ENCODE measurements at regions not wholly inside any gene's neighbourhood (a gene's known extent, or its start where the extent isn't known, plus 50 kb on each side); places are given as distances from the start of the nearest gene placed in this dataset.

DNA sequence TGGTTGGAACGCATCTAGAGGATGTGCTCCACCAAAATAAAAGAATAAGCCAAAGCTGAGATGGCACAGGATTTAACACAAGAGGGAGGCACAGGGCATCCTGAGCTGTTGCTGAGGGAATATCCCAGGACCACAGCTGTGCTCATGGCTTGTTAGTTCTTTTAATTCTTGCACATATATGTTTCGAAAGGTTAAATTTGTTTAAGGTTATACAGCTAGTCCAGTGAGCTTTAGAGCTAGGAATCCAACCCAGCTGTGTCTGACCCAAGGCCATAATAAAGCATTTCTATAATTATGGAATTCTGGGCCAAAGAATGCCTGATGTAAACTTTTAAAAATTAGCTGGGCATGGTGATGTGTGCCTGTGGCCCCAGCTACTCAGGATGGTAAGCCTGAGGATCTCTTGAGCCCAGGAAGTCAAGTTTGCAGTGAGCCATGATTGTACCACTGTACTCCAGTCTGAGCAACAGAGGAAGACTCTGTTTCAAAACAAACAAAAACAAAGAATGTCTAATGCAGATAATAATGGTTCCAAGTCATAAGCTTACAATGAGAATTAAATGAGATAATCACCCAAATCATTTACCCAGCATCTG is 66.4 kb upstream of the CCBE1 start:
- H3K27ac ChIP-seq, result no peak overlapping the region
- H3K4me3 ChIP-seq, result no peak overlapping the region

DNA sequence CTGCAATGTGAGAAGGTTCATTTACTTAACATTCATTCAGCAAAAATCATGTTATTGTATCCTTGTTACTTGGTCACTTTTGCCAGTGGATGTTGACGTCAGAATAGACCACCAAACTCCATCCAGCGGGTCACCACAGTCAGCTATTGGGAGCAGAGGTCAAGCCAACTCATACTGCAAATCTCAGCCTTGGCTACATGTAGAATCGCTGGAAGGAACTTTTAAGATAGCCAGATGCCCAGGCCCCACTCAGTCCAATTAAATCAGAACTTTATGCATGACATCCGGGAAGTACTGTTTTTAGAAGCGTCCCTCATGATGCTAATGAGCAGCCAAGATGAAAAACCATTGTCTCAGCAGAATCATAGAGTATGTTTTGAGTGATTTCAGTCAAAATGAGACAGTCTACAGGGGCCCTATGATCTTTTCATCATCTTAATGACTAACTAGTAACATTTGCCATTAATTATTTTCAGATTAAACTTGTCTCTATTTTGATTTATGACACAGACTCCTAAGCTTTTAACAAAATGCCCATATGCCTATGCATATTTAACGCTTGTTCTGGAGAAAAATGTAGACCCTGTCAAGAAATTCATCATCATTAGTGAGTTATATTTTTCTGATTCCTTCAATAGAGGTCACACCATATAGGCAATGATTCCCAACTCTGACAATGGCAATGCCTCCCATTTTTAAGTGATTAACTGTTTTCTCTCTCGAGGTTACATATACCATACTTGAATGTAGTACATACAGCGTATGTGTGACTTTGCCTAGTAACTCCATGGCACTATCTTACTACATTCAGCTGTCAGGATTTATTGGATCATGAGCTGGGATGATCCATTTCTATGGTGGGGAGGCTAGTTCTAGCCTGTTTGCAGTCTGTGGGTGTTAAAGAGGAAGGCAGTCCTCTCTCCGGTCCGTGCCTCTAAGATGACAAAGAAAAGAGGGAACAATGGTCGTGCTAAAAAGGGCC is 63.7 kb upstream of the CCBE1 start:
- peak overlapping the region in 1 of 21 experiments; percentile 17 for H3K27ac ChIP-seq

DNA sequence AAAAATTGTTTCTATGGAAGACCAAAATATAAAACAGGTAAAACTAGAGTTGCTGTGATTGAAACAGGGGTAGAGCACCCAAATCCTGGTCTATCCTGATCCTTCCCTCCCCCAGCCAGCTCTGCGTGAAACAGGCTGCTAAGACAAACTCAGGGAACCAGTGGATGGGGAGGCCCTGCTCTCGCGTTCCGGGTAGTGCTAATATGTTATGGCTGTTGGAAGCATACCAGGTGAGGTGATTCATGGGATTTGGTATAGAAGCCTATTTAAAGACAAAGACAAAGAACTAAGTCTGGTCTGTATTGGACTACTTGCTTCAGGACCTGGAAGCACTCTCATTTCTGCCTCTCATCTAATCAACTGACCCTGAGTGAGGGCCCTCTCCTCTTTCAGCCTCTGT is 63.0 kb upstream of the CCBE1 start:
- Histone ChIP-seq H3K27ac (peak overlapping the region in 1 of 21 experiments; percentile 17), H3K4me3 (no peak overlapping the region)

More for the DNA sequence above, 63.7 kb upstream of the CCBE1 start:
- no peak overlapping the region for H3K4me3 ChIP-seq

DNA sequence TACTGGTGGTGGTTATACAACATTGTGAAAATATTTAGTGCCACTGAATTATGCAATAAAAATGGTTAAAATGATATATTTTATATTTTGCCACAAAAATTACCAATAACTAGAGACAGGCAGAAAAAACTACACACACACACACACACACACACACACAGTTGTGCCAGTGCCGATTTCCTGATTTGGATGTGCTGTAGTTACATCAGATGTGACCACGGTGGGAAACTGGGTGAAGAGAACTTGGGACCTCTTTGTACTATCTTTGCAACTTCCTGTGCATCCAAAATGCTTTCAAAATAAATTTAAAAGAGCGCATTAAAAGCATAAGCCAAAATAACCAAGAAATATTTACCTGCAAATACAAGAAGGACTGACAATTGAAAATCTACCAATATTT is 61.6 kb upstream of the CCBE1 start:
- Histone ChIP-seq H3K4me3 (no peak overlapping the region), H3K27ac (no peak overlapping the region)

DNA sequence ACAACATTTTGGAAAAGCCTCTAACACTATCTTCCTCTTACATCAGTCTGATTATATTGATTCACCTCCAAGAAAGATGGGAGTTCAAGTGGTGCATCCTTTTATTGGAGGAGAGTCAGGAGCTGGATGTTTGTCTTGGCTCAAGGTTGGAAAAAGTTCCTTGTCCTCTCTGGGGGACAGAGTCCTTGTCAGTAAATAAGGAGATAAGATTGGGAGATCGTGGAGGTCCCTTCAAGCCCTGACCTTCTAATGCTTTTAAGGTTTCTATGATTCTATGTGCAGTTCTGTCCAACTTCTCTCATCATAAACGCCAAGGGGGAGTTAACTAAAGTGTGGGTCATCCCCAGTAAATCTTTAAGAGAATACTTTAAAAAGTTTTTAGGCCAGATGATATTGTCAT is 60.9 kb upstream of the CCBE1 start:
- no peak overlapping the region for H3K27ac ChIP-seq
- no peak overlapping the region for H3K4me3 ChIP-seq

DNA sequence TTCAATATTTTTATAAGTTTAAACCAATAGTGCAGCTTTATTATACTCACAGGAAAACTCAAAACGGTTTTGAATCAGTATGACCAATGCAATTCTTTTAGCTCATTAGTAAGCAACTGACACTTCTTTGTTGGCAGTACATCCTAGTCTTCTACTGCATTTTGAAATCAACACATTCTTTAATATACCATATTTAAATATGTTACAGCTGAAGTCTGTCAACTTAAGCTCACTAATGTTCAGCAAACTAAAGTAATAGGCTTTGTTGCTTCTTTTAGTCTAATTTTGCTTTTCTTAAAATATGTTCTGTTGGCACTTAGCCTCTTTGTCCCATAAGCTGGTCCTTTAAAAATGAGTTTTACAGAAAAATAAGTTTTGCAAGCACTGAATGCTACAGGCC is 55.4 kb upstream of the CCBE1 start:
- H3K27ac ChIP-seq, result peak overlapping the region in 2 of 21 experiments; percentile 29 to 76
- no peak overlapping the region for H3K4me3 ChIP-seq

DNA sequence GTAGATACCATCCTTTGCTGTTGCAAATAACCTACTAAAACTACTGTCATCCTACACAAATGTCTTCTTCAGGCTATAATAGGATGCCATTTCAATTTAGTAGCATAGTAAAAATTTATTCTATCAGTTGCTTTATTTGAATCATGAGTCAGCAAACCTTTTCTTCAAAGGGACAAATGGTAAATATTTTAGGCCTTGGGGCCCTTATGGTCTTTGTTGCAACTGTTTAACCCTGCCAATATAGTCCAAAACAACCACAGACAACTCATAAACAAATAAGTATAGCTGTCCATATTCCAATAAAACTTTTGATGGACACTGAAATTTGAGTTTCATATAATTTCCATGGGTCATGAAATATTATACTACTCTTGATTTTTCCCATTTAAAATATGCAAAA is 54.0 kb upstream of the CCBE1 start:
- Histone ChIP-seq H3K4me3 (no peak overlapping the region), H3K27ac (no peak overlapping the region)

DNA sequence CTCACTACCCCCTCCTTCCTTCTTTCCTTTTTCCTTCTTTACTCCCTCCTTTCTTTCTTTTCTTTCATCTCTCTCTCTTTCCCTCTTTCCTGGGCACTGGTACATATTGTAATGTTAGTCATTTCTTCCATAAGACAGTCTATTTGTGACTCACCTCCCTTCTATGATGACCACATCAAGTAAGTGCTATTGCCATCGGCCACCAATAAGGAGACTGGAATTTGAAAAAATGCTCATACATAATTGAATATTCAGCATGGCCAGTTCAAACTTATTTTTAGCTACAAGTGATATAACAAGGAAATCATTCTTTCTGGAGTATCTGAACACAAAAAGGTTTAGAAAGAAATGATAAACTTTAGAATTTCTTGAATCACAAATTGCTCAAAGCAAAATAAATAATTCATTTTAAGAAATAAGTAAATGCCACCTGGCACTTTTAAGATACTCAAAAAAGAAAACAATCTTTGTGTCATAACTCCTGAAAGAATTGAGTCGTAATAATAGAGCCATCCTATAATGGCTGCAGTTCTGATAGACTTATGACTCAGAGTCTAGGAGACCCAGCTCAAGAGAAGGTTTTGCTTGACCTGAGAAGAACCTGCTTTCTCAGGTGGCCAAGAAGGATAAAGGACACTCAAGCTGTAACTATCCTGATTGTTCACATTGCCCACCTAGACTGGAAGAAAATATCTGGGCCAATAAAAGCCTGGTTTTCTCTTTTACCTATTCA is 51.6 kb upstream of the CCBE1 start:
- peak overlapping the region in 2 of 21 experiments; percentile 8 to 60 for H3K27ac ChIP-seq
- H3K4me3 ChIP-seq, result no peak overlapping the region

Measured in skin epidermis (tissue), 12 donors.